CD14-positive monocyte (primary cell): ENCODE measurements at regions not wholly inside any gene's neighbourhood (a gene's known extent, or its start where the extent isn't known, plus 50 kb on each side); places are given as distances from the start of the nearest gene placed in this dataset.

Source experiments
- DNase-seq, 3 donors: peaks; one replicate each; pipeline ENCODE4 v3.0.0-alpha.2; 2011 to 2022
- H2AFZ ChIP-seq: 2 replicates; pipeline ENCODE4 v1.6.0; 2012; ENCODE audit warnings: mild to moderate bottlenecking, low read depth, low read length, inconsistent platforms; ENCODE audit not compliant: insufficient read depth, poor library complexity, severe bottlenecking
- H3K27ac ChIP-seq, 2 donors: 1 replicate in 1 of 2; 2 replicates in 1 of 2; pipeline ENCODE4 v1.5.1; 2012 to 2013; ENCODE audit warnings: low read length in 2 of 2, control low read depth in 1 of 2, inconsistent platforms in 1 of 2, low read depth in 1 of 2, mild to moderate bottlenecking in 1 of 2
- H3K27me3 ChIP-seq, 2 donors: one replicate each; pipeline versions ENCODE4 v1.6.0 to v1.6.1; 2011 to 2013; ENCODE audit warnings: low read length in 2 of 2; ENCODE audit not compliant: control insufficient read depth in 2 of 2, insufficient read depth in 2 of 2
- H3K36me3 ChIP-seq, 2 donors: replicated peaks in 1 of 2; 1 replicate in 1 of 2; 2 replicates in 1 of 2; pipeline versions ENCODE4 v1.5.1 to v1.6.1; 2012 to 2013; ENCODE audit warnings: low read length in 2 of 2, control low read depth in 1 of 2, inconsistent platforms in 1 of 2, mild to moderate bottlenecking in 1 of 2; ENCODE audit not compliant: insufficient read depth in 2 of 2, control insufficient read depth in 1 of 2
- H3K4me1 ChIP-seq, 2 donors: 1 replicate in 1 of 2; 2 replicates in 1 of 2; pipeline versions ENCODE4 v1.5.1 to v1.6.1; 2012 to 2013; ENCODE audit warnings: low read length in 2 of 2, control low read depth in 1 of 2, inconsistent platforms in 1 of 2, mild to moderate bottlenecking in 1 of 2, moderate library complexity in 1 of 2; ENCODE audit not compliant: insufficient read depth in 2 of 2, control insufficient read depth in 1 of 2
- H3K4me2 ChIP-seq: replicated peaks from 2 replicates; pipeline ENCODE3; 2012; ENCODE audit warnings: low read length, moderate library complexity, mild to moderate bottlenecking; ENCODE audit not compliant: poor library complexity, severe bottlenecking; ENCODE audit errors: extremely low read depth
- H3K4me3 ChIP-seq, 3 experiments: fragments of 200-600 bp in 1 of 3; sonication (generic) in 1 of 3; replicated peaks in 1 of 3; 1 replicate in 2 of 3; 2 replicates in 1 of 3; pipeline ENCODE4 v1.5.1; 2011 to 2013; ENCODE audit warnings: low read length in 3 of 3, mild to moderate bottlenecking in 3 of 3, control low read depth in 2 of 3, low read depth in 2 of 3, inconsistent platforms in 1 of 3, moderate library complexity in 1 of 3
- H3K79me2 ChIP-seq: 2 replicates; pipeline ENCODE4 v1.6.0; 2012; ENCODE audit warnings: mild to moderate bottlenecking, control low read depth, inconsistent platforms, low read length, moderate library complexity; ENCODE audit not compliant: insufficient read depth
- H3K9ac ChIP-seq: 2 replicates; pipeline ENCODE4 v1.6.0; 2017; ENCODE audit warnings: low read length, mild to moderate bottlenecking; ENCODE audit not compliant: insufficient read depth, poor library complexity, severe bottlenecking
- H3K9me3 ChIP-seq, 2 donors: replicated peaks in 1 of 2; 1 replicate in 1 of 2; 2 replicates in 1 of 2; pipeline versions ENCODE4 v1.5.1 to v1.6.1; 2012 to 2013; ENCODE audit warnings: low read length in 2 of 2, control low read depth in 1 of 2; ENCODE audit not compliant: control insufficient read depth in 1 of 2, insufficient read depth in 1 of 2
- H4K20me1 ChIP-seq: 2 replicates; pipeline ENCODE4 v1.6.0; 2012; ENCODE audit warnings: mild to moderate bottlenecking, low read length, control low read depth, moderate library complexity; ENCODE audit not compliant: insufficient read depth
- H3K27ac Mint-ChIP-seq, 7 donors: one replicate each; pipeline ENCODE4 v1.8.0; 2020; ENCODE audit warnings: mild to moderate bottlenecking in 7 of 7, mixed read lengths in 7 of 7, moderate library complexity in 6 of 7, inconsistent platforms in 2 of 7
- H3K27me3 Mint-ChIP-seq, 3 donors: one replicate each; pipeline ENCODE4 v1.8.0; 2021 to 2022; ENCODE audit warnings: low read depth in 3 of 3, mild to moderate bottlenecking in 3 of 3, mixed read lengths in 3 of 3, moderate library complexity in 3 of 3, inconsistent platforms in 1 of 3
- H3K36me3 Mint-ChIP-seq, 2 donors: one replicate each; pipeline ENCODE4 v1.8.0; 2020; ENCODE audit warnings: mixed read lengths in 2 of 2, inconsistent platforms in 1 of 2, mild to moderate bottlenecking in 1 of 2
- H3K4me1 Mint-ChIP-seq: one replicate; pipeline ENCODE4 v1.8.0; 2020; ENCODE audit warnings: mild to moderate bottlenecking, mixed read lengths
- H3K4me3 Mint-ChIP-seq, 2 donors: one replicate each; pipeline ENCODE4 v1.8.0; 2020; ENCODE audit warnings: mild to moderate bottlenecking in 2 of 2, mixed read lengths in 2 of 2, moderate library complexity in 1 of 2
- H3K9me3 Mint-ChIP-seq, 7 donors: one replicate each; pipeline ENCODE4 v1.8.0; 2020 to 2022; ENCODE audit warnings: mixed read lengths in 7 of 7, mild to moderate bottlenecking in 6 of 7, moderate library complexity in 6 of 7, inconsistent platforms in 2 of 7
- WGBS: methylation state at CpG from one replicate; pipeline ENCODE4 v1.1.5; 2013; ENCODE audit warnings: missing lambda C conversion rate; ENCODE audit not compliant: insufficient coverage; 5-methylcytosine and 5-hydroxymethylcytosine counted together
- intact Hi-C, 2 donors: fragments of 100-400 bp; cut with micrococcal nuclease; formaldehyde crosslinking; loops; one replicate each; pipeline versions ENCODE4 v1.15.0 to v1.15.1; 2023
- TF ChIP-seq, protein P1 (sequence below): fragments of 200-600 bp; IDR thresholded peaks from one replicate; pipeline ENCODE4 v1.8.0; 2022; ENCODE audit warnings: antibody characterized with exemption, mild to moderate bottlenecking

DNA sequence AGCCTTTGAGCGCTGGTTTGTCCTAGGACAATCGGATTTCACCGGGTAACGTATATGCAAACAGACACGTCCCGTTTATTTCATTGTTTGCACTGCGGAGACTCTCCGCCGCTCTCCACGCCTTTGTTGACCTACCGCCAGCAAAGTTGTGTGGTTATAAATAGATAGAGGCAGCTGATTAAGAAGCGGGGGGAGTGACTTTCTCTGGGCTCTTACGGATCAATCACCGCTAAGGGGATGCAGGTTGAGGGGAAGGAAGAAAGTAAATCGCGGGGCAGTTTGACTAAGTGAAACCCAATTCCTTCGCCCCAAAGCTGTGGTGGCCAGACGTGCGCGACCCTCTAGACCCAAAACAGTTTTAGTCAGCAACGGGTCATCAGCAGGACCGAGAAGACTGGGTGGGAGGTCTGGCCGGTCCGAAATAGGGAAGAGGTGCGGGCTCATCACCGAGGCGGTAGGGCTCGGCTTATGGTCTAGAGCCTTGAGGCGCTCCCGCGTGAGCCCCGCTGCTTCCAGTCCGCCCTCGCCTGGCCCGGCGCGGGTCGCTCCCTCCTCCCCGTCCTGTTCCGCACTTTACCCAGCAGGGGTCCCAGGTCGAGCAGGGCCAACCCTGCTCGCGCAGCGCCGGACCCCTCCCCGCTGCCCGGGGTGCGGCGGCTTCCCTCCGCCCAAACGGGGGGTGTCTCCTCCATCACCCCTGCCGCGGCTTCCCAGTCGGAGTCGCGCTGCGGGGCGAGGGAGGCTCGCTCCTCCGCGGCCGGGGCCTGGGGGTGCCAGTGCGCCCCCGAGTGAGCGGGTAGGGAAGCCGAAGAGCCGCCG is 120.8 kb upstream of the RRP15 start:
- no peak for DNase-seq
- peaks cover 11 to 13% of the 10 kb centered on the region in 2 donors for H3K4me1 ChIP-seq
- H3K36me3 Mint-ChIP-seq, result peaks cover 0 to 1% of the 10 kb centered on the region in 2 donors
- peak overlapping the region; percentile 71 to 90 for H3K4me3 Mint-ChIP-seq
- no peak overlapping the region for H3K27ac Mint-ChIP-seq
- WGBS, result under 1% methylated on average over 63 of the region's 68 CpGs
- H3K79me2 ChIP-seq, result no peaks in the 10 kb centered on the region
- H3K9me3 ChIP-seq, result peaks cover 0 to 17% of the 10 kb centered on the region in 2 donors
- intact Hi-C loops, result no loop called here
- peak overlapping the region; percentile 54 for H2AFZ ChIP-seq
- peak overlapping the region; percentile 27 for H3K9ac ChIP-seq
- peaks cover 0 to 14% (median 7%) of the 10 kb centered on the region in 7 donors for H3K9me3 Mint-ChIP-seq
- H3K27me3 Mint-ChIP-seq, result peaks cover 54 to 67% (median 57%) of the 10 kb centered on the region in 3 donors
- peaks cover 16% of the 10 kb centered on the region for H3K4me1 Mint-ChIP-seq
- no peaks in the 10 kb centered on the region for H4K20me1 ChIP-seq
- H3K4me2 ChIP-seq, result peak overlapping the region; percentile 73
- peak overlapping the region in 2 of 3 experiments; percentile 20 to 73 for H3K4me3 ChIP-seq
- peaks cover 60 to 91% of the 10 kb centered on the region in 2 donors for H3K27me3 ChIP-seq
- H3K36me3 ChIP-seq, result no peaks in the 10 kb centered on the region
- TF ChIP-seq, protein P1, sequence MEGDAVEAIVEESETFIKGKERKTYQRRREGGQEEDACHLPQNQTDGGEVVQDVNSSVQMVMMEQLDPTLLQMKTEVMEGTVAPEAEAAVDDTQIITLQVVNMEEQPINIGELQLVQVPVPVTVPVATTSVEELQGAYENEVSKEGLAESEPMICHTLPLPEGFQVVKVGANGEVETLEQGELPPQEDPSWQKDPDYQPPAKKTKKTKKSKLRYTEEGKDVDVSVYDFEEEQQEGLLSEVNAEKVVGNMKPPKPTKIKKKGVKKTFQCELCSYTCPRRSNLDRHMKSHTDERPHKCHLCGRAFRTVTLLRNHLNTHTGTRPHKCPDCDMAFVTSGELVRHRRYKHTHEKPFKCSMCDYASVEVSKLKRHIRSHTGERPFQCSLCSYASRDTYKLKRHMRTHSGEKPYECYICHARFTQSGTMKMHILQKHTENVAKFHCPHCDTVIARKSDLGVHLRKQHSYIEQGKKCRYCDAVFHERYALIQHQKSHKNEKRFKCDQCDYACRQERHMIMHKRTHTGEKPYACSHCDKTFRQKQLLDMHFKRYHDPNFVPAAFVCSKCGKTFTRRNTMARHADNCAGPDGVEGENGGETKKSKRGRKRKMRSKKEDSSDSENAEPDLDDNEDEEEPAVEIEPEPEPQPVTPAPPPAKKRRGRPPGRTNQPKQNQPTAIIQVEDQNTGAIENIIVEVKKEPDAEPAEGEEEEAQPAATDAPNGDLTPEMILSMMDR, result no peak
- no peak overlapping the region for H3K27ac ChIP-seq

DNA sequence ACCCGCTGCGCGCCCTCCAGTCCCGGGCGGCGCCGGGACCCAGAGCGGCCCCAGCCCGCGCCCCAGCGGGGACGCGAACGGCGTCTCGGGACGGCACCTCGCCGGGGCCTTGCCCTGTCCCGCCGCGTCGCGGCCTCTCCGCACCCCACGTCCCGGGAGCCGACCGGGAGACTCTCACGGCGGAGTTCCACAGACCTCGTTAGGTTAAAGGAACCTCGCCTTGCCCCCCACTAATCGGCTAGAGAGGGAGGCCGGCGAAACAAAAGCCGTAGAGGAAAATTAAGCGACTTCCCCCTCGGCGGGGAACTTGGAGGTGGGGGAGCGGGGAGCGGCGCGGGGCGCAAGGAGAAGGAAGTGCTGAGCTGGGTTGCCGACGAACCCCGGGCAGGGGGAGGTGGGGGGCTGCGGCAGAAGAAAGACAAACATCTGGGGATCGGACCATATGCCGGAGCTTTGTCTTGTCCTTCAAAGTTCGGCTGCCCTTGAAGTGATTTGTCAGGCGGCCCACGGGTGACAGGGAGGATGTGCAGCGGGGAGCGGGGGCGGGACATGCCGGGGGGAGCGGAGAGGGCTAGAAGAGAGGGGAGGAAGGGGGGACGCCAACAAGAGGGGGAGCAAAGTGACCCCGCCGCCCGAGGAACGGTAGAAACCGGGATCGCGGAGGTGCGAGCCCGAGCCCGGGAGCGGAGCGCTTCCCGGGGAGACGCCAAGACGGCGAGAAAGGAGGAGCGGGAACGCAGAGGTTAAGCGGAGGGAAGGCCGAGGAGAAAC is 120.0 kb upstream of the RRP15 start:
- H4K20me1 ChIP-seq, result no peaks in the 10 kb centered on the region
- H3K4me2 ChIP-seq, result peak overlapping the region; percentile 73
- 1% methylated on average over 67 of the region's 80 CpGs for WGBS
- peaks cover 63 to 92% of the 10 kb centered on the region in 2 donors for H3K27me3 ChIP-seq
- H3K4me3 Mint-ChIP-seq, result peak overlapping the region; percentile 77 to 88
- H2AFZ ChIP-seq, result peak overlapping the region; percentile 54
- peaks cover 0 to 17% of the 10 kb centered on the region in 2 donors for H3K9me3 ChIP-seq
- no peaks in the 10 kb centered on the region for H3K79me2 ChIP-seq
- no peaks in the 10 kb centered on the region for H3K36me3 ChIP-seq
- H3K9me3 Mint-ChIP-seq, result peaks cover 0 to 14% (median 7%) of the 10 kb centered on the region in 7 donors
- H3K27ac Mint-ChIP-seq, result peak overlapping the region in 1 of 7 donors; percentile 81
- no peak overlapping the region for H3K27ac ChIP-seq
- intact Hi-C loops, result no loop called here
- peak overlapping the region; percentile 31 to 73 (median 44) for H3K4me3 ChIP-seq
- H3K27me3 Mint-ChIP-seq, result peaks cover 52 to 69% (median 55%) of the 10 kb centered on the region in 3 donors
- H3K4me1 Mint-ChIP-seq, result peaks cover 16% of the 10 kb centered on the region
- H3K36me3 Mint-ChIP-seq, result peaks cover 0 to 1% of the 10 kb centered on the region in 2 donors
- H3K9ac ChIP-seq, result peak overlapping the region; percentile 27
- TF ChIP-seq, protein P1, result no peak
- peaks cover 11 to 13% of the 10 kb centered on the region in 2 donors for H3K4me1 ChIP-seq
- DNase-seq, result peak in 1 of 3 donors; percentile 12
